Left lung (tissue), 4 donors: ENCODE measurements at regions not wholly inside any gene's neighbourhood (a gene's known extent, or its start where the extent isn't known, plus 50 kb on each side); places are given as distances from the start of the nearest gene placed in this dataset.

Source experiments
- ATAC-seq: fragments of 200-7000 bp; cut with Tn5 transposase; one replicate; pipeline ENCODE4 v1.9.1; 2020; ENCODE audit warnings: moderate library complexity
- DNase-seq, 4 donors: peaks; one replicate each; pipeline ENCODE4 v3.0.0-alpha.2; 2013 to 2020
- H3K27ac ChIP-seq, 2 donors: fragments of 200-600 bp; sonication (generic) in 1 of 2; one replicate each; pipeline versions ENCODE4 v1.5.0 to v1.8.0; 2020 to 2021
- H3K27me3 ChIP-seq, 2 donors: fragments of 200-600 bp; sonication (generic) in 1 of 2; one replicate each; pipeline versions ENCODE4 v1.5.0 to v1.8.0; 2020 to 2021
- H3K36me3 ChIP-seq, 2 donors: fragments of 200-600 bp; sonication (generic) in 1 of 2; one replicate each; pipeline versions ENCODE4 v1.5.0 to v1.8.0; 2020 to 2021
- H3K4me1 ChIP-seq, 2 donors: fragments of 200-600 bp; one replicate each; pipeline ENCODE4 v1.8.0; 2021
- H3K4me3 ChIP-seq, 2 donors: fragments of 200-600 bp; sonication (generic) in 1 of 2; one replicate each; pipeline versions ENCODE4 v1.5.0 to v1.8.0; 2020 to 2021; ENCODE audit warnings: mild to moderate bottlenecking in 1 of 2
- H3K9me3 ChIP-seq, 2 donors: fragments of 200-600 bp; sonication (generic) in 1 of 2; one replicate each; pipeline versions ENCODE4 v1.5.0 to v1.8.0; 2020 to 2021
- CTCF ChIP-seq, 2 donors: fragments of 200-600 bp; sonication (generic) in 1 of 2; IDR thresholded peaks; one replicate each; pipeline versions ENCODE4 v1.5.0 to v1.8.0; 2021; ENCODE audit warnings: antibody characterized with exemption in 2 of 2
- intact Hi-C, 2 donors: fragments of 100-400 bp; cut with DNase I; formaldehyde crosslinking; loops; one replicate each; pipeline versions ENCODE4 v1.11.2 to v1.14.2; 2022
- donor health status: DM: no; HTN: yes; CAD: no.
- donor health status: DM: no; HTN: no; CAD: no.

GRCh38 chr3:182438398-182438797 is 354.9 kb upstream of the ATP11B start:
- no peaks in the 10 kb centered on the region for H3K36me3 ChIP-seq
- no peaks in the 10 kb centered on the region for H3K9me3 ChIP-seq
- intact Hi-C loops, result no loop called here
- H3K4me1 ChIP-seq, result no peaks in the 10 kb centered on the region
- no peak for TF ChIP-seq CTCF (IDR thresholded peaks at IDR 0.05)
- ATAC-seq (no peak), DNase-seq (no peak)
- H3K27me3 ChIP-seq, result no peaks in the 10 kb centered on the region
- no peak overlapping the region for H3K27ac ChIP-seq
- no peak overlapping the region for H3K4me3 ChIP-seq

GRCh38 chr3:182440101-182440500 is 353.2 kb upstream of the ATP11B start:
- ATAC-seq, result no peak
- DNase-seq, result no peak
- Histone ChIP-seq H3K36me3 (no peaks in the 10 kb centered on the region), H3K27me3 (no peaks in the 10 kb centered on the region), H3K4me1 (no peaks in the 10 kb centered on the region), H3K27ac (no peak overlapping the region), H3K4me3 (no peak overlapping the region), H3K9me3 (no peaks in the 10 kb centered on the region)
- no peak for TF ChIP-seq CTCF (IDR thresholded peaks at IDR 0.05)
- intact Hi-C loops, result no loop called here

GRCh38 chr3:182445576-182445975 is 347.7 kb upstream of the ATP11B start:
- Histone ChIP-seq H3K9me3 (no peaks in the 10 kb centered on the region), H3K4me1 (no peaks in the 10 kb centered on the region), H3K27me3 (no peaks in the 10 kb centered on the region), H3K36me3 (no peaks in the 10 kb centered on the region), H3K27ac (no peak overlapping the region), H3K4me3 (no peak overlapping the region)
- intact Hi-C loops, result no loop called here
- ATAC-seq (no peak), DNase-seq (peak in 1 of 4 donors; percentile 39)
- TF ChIP-seq CTCF (IDR thresholded peaks at IDR 0.05), result no peak

GRCh38 chr3:182450942-182451787 is 342.1 kb upstream of the ATP11B start:
- Histone ChIP-seq H3K36me3 (no peaks in the 10 kb centered on the region), H3K4me1 (no peaks in the 10 kb centered on the region), H3K27ac (no peak overlapping the region), H3K9me3 (peaks cover 0 to 2% of the 10 kb centered on the region in 2 donors), H3K4me3 (no peak overlapping the region), H3K27me3 (no peaks in the 10 kb centered on the region)
- no peak for TF ChIP-seq CTCF (IDR thresholded peaks at IDR 0.05)
- DNase-seq, result no peak
- ATAC-seq, result no peak
- intact Hi-C loops, result no loop called here

- H3K36me3 ChIP-seq, result no peaks in the 10 kb centered on the region
- no peak for TF ChIP-seq CTCF (IDR thresholded peaks at IDR 0.05)
- H3K9me3 ChIP-seq, result peaks cover 0 to 2% of the 10 kb centered on the region in 2 donors
- ATAC-seq (no peak), DNase-seq (no peak)
- no peaks in the 10 kb centered on the region for H3K4me1 ChIP-seq
- intact Hi-C loops, result no loop called here
- no peak overlapping the region for H3K4me3 ChIP-seq
- H3K27ac ChIP-seq, result no peak overlapping the region
- H3K27me3 ChIP-seq, result no peaks in the 10 kb centered on the region
Measured at GRCh38 chr3:182451871-182452270, 341.4 kb upstream of the ATP11B start.
